ENCODE measurements at regions not wholly inside any gene's neighbourhood (a gene's known extent, or its start where the extent isn't known, plus 50 kb on each side); places are given as distances from the start of the nearest gene placed in this dataset.

DNA sequence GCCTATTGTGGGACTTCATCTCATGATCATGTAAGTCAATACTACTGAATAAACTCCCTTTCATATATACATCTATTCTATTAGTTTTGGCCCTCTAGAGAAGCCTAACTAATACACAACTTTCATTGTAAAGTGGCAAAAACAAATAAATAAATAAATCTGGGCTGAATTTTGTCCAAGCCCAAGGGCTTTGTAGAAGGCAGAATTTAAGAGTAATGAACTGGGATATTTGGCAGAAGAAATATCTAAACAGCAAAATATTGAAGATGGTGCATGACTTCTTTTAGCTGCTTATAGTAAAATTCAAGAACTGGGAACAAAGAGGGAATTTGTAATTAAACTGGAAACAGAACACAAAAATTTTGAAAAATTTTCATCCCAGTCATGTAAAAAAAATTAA lies 246.7 kb upstream of the GULP1 start:
- TF ChIP-seq RXRA (IDR thresholded peaks at IDR 0.05) (no peak), GABPA (IDR thresholded peaks at IDR 0.05 in 1 of 2, conservative IDR thresholded peaks at IDR 0.05 in 1 of 2) (no peak), SP1 (IDR thresholded peaks at IDR 0.05) (no peak), EGR1 (IDR thresholded peaks at IDR 0.05; ENCODE audit: low read depth in 2 of 2) (no peak), HNF4A (conservative IDR thresholded peaks at IDR 0.05) (no peak), YY1 (IDR thresholded peaks at IDR 0.05) (no peak), FOXA2 (IDR thresholded peaks at IDR 0.05) (no peak), JUND (IDR thresholded peaks at IDR 0.05) (no peak), RAD21 (IDR thresholded peaks at IDR 0.05) (no peak), HNF4G (IDR thresholded peaks at IDR 0.05) (no peak), TAF1 (conservative IDR thresholded peaks at IDR 0.05) (no peak), FOXA1 (IDR thresholded peaks at IDR 0.05) (no peak), NR2F2 (IDR thresholded peaks at IDR 0.05) (no peak)
- TF ChIP-seq, protein P1, sequence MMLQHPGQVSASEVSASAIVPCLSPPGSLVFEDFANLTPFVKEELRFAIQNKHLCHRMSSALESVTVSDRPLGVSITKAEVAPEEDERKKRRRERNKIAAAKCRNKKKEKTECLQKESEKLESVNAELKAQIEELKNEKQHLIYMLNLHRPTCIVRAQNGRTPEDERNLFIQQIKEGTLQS (IDR thresholded peaks at IDR 0.05), result no peak
- TF ChIP-seq, protein P2, sequence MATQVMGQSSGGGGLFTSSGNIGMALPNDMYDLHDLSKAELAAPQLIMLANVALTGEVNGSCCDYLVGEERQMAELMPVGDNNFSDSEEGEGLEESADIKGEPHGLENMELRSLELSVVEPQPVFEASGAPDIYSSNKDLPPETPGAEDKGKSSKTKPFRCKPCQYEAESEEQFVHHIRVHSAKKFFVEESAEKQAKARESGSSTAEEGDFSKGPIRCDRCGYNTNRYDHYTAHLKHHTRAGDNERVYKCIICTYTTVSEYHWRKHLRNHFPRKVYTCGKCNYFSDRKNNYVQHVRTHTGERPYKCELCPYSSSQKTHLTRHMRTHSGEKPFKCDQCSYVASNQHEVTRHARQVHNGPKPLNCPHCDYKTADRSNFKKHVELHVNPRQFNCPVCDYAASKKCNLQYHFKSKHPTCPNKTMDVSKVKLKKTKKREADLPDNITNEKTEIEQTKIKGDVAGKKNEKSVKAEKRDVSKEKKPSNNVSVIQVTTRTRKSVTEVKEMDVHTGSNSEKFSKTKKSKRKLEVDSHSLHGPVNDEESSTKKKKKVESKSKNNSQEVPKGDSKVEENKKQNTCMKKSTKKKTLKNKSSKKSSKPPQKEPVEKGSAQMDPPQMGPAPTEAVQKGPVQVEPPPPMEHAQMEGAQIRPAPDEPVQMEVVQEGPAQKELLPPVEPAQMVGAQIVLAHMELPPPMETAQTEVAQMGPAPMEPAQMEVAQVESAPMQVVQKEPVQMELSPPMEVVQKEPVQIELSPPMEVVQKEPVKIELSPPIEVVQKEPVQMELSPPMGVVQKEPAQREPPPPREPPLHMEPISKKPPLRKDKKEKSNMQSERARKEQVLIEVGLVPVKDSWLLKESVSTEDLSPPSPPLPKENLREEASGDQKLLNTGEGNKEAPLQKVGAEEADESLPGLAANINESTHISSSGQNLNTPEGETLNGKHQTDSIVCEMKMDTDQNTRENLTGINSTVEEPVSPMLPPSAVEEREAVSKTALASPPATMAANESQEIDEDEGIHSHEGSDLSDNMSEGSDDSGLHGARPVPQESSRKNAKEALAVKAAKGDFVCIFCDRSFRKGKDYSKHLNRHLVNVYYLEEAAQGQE (IDR thresholded peaks at IDR 0.05), result no peak
- TF ChIP-seq, protein P3, sequence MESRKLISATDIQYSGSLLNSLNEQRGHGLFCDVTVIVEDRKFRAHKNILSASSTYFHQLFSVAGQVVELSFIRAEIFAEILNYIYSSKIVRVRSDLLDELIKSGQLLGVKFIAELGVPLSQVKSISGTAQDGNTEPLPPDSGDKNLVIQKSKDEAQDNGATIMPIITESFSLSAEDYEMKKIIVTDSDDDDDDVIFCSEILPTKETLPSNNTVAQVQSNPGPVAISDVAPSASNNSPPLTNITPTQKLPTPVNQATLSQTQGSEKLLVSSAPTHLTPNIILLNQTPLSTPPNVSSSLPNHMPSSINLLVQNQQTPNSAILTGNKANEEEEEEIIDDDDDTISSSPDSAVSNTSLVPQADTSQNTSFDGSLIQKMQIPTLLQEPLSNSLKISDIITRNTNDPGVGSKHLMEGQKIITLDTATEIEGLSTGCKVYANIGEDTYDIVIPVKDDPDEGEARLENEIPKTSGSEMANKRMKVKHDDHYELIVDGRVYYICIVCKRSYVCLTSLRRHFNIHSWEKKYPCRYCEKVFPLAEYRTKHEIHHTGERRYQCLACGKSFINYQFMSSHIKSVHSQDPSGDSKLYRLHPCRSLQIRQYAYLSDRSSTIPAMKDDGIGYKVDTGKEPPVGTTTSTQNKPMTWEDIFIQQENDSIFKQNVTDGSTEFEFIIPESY (IDR thresholded peaks at IDR 0.05), result no peak
- TF ChIP-seq, protein P4, sequence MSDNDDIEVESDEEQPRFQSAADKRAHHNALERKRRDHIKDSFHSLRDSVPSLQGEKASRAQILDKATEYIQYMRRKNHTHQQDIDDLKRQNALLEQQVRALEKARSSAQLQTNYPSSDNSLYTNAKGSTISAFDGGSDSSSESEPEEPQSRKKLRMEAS (IDR thresholded peaks at IDR 0.05), result no peak
- TF ChIP-seq, protein P5, sequence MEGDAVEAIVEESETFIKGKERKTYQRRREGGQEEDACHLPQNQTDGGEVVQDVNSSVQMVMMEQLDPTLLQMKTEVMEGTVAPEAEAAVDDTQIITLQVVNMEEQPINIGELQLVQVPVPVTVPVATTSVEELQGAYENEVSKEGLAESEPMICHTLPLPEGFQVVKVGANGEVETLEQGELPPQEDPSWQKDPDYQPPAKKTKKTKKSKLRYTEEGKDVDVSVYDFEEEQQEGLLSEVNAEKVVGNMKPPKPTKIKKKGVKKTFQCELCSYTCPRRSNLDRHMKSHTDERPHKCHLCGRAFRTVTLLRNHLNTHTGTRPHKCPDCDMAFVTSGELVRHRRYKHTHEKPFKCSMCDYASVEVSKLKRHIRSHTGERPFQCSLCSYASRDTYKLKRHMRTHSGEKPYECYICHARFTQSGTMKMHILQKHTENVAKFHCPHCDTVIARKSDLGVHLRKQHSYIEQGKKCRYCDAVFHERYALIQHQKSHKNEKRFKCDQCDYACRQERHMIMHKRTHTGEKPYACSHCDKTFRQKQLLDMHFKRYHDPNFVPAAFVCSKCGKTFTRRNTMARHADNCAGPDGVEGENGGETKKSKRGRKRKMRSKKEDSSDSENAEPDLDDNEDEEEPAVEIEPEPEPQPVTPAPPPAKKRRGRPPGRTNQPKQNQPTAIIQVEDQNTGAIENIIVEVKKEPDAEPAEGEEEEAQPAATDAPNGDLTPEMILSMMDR (IDR thresholded peaks at IDR 0.05; ENCODE audit: low read depth, low read length, missing input control), result no peak
- Histone ChIP-seq H3K9ac (ENCODE audit: low read depth in 1 of 2, low read length in 2 of 2) (no peak overlapping the region), H3K9me3 (ENCODE audit: control insufficient read depth in 4 of 4, low read length in 3 of 4) (no peaks in the 10 kb centered on the region), H3K27me3 (ENCODE audit: control insufficient read depth in 4 of 4, insufficient read depth in 4 of 4, low read length in 3 of 4) (no peaks in the 10 kb centered on the region), H3K4me3 (ENCODE audit: low read depth in 1 of 3, low read length in 3 of 3) (no peak overlapping the region), H3K4me1 (ENCODE audit: control insufficient read depth in 4 of 4, insufficient read depth in 4 of 4, low read length in 3 of 4) (no peaks in the 10 kb centered on the region), H3K36me3 (ENCODE audit: control insufficient read depth in 4 of 4, insufficient read depth in 3 of 4, low read depth in 1 of 4, low read length in 3 of 4) (no peaks in the 10 kb centered on the region), H3K27ac (ENCODE audit: low read depth in 1 of 2, low read length in 2 of 2) (no peak overlapping the region)
- no peak for DNase-seq (ENCODE audit: low spot score)

Data from liver (tissue), 7 donors.